ENCODE measurements at regions not wholly inside any gene's neighbourhood (a gene's known extent, or its start where the extent isn't known, plus 50 kb on each side); places are given as distances from the start of the nearest gene placed in this dataset.
"Not testable (repeated sequence)": the region's sequence is repeated elsewhere in the genome, so short reads cannot be mapped to it uniquely, and the experiment has no call there.

GRCh38 chr22:22960307-22960706 is 72.7 kb downstream of the IGLL5 start:
- no peak for DNase-seq
- intact Hi-C loops (cut with DNase I) = loop anchor here in 2 of 4 donors (2.0 to 5.0 kb wide), 2 partner anchors 167 to 168 kb away; no protein-coding TSS in a partner anchor
- Histone ChIP-seq H3K27me3 (no peaks in the 10 kb centered on the region), H3K27ac (no peak overlapping the region), H3K4me3 (no peak overlapping the region), H3K9me3 (no peaks in the 10 kb centered on the region), H3K36me3 (no peaks in the 10 kb centered on the region), H3K4me1 (ENCODE audit: insufficient read depth) (no peaks in the 10 kb centered on the region)
- WGBS, 3 donors = 58 to 60% (median 58%) methylated on average over 1 of the region's 1 CpG
- TF ChIP-seq POLR2A (IDR thresholded peaks at IDR 0.05) = no peak
- TF ChIP-seq CTCF (IDR thresholded peaks at IDR 0.05) = no peak
- TF ChIP-seq EP300 (IDR thresholded peaks at IDR 0.05) = no peak

GRCh38 chr22:22961574-22961973 is 74.0 kb downstream of the IGLL5 start:
- Histone ChIP-seq H3K9me3 (no peaks in the 10 kb centered on the region), H3K27me3 (no peaks in the 10 kb centered on the region), H3K4me1 (ENCODE audit: insufficient read depth) (no peaks in the 10 kb centered on the region), H3K27ac (no peak overlapping the region), H3K4me3 (no peak overlapping the region), H3K36me3 (no peaks in the 10 kb centered on the region)
- 96 to 98% (median 96%) methylated on average over 1 of the region's 1 CpG for WGBS, 3 donors
- DNase-seq = no peak
- intact Hi-C loops (cut with DNase I) = loop anchor here in 2 of 4 donors (2.0 to 5.0 kb wide), 2 partner anchors 166 to 167 kb away; no protein-coding TSS in a partner anchor
- TF ChIP-seq POLR2A (IDR thresholded peaks at IDR 0.05) (no peak), EP300 (IDR thresholded peaks at IDR 0.05) (no peak), CTCF (IDR thresholded peaks at IDR 0.05) (no peak)

- Histone ChIP-seq H3K4me1 (ENCODE audit: insufficient read depth) (no peaks in the 10 kb centered on the region), H3K27me3 (no peaks in the 10 kb centered on the region), H3K4me3 (no peak overlapping the region), H3K36me3 (no peaks in the 10 kb centered on the region), H3K27ac (no peak overlapping the region), H3K9me3 (no peaks in the 10 kb centered on the region)
- TF ChIP-seq EP300 (IDR thresholded peaks at IDR 0.05) (no peak), CTCF (IDR thresholded peaks at IDR 0.05) (no peak), POLR2A (IDR thresholded peaks at IDR 0.05) (no peak)
- intact Hi-C loops (cut with DNase I) = no loop called here
- WGBS, 3 donors = 65 to 83% (median 75%) methylated on average over 1 of the region's 1 CpG
- DNase-seq = no peak
These were observed 80.8 kb downstream of the IGLL5 start for GRCh38 chr22:22968366-22968765.

- DNase-seq; H3K36me3 ChIP-seq; H3K27me3 ChIP-seq; H3K4me3 ChIP-seq; H3K27ac ChIP-seq; H3K9me3 ChIP-seq; H3K4me1 ChIP-seq (ENCODE audit: insufficient read depth); intact Hi-C loops (cut with DNase I): not testable (repeated sequence)
- 63 to 94% (median 63%) methylated on average over 3 of the region's 3 CpGs for WGBS, 3 donors
These were observed 85.0 kb downstream of the IGLL5 start for GRCh38 chr22:22972605-22973004.

GRCh38 chr22:22973336-22973735 is 85.7 kb downstream of the IGLL5 start:
- TF ChIP-seq CTCF (IDR thresholded peaks at IDR 0.05) (no peak), EP300 (IDR thresholded peaks at IDR 0.05) (no peak), POLR2A (IDR thresholded peaks at IDR 0.05) (no peak)

More at GRCh38 chr22:22973336-22973735, 85.7 kb downstream of the IGLL5 start:
- intact Hi-C loops (cut with DNase I) = no loop called here
- no peak overlapping the region for H3K27ac ChIP-seq
- H3K9me3 ChIP-seq = no peaks in the 10 kb centered on the region
- H3K36me3 ChIP-seq = no peaks in the 10 kb centered on the region
- WGBS, 3 donors = 86 to 90% (median 88%) methylated on average over 3 of the region's 3 CpGs
- DNase-seq = no peak
- H3K27me3 ChIP-seq = no peaks in the 10 kb centered on the region
- no peaks in the 10 kb centered on the region for H3K4me1 ChIP-seq (ENCODE audit: insufficient read depth)
- H3K4me3 ChIP-seq = no peak overlapping the region
